ENCODE measurements at regions not wholly inside any gene's neighbourhood (a gene's known extent, or its start where the extent isn't known, plus 50 kb on each side); places are given as distances from the start of the nearest gene placed in this dataset.
"Not testable (repeated sequence)": the region's sequence is repeated elsewhere in the genome, so short reads cannot be mapped to it uniquely, and the experiment has no call there.

DNA sequence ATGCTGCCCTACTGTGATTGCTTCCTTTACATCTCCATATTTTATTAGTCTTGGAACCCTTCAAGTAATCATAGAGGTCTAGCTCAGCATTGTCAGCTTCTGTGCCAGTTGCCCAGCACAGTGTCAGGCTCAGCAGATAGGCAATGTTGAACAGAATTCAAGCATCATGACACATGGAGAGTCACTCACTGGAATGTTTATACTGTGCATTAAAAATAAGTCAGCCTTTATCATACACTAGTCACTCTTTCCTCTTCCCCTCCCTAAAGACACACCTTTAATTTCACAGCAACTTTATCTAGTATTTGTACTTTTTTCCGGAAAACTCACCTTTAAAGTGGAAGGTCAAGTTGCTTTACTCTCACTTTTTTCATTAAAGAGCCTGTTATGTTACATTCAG lies 253.8 kb upstream of the CDH11 start:
- no peaks in the 10 kb centered on the region for H3K27me3 ChIP-seq (ENCODE audit: control insufficient read depth, insufficient read depth, low read length)
- H3K27ac ChIP-seq (ENCODE audit: low read length), result no peak overlapping the region
- no peak for DNase-seq
- no peak overlapping the region for H3K4me3 ChIP-seq (ENCODE audit: low read length)
- no peaks in the 10 kb centered on the region for H3K9me3 ChIP-seq (replicated peaks; ENCODE audit: control insufficient read depth, low read depth, low read length)
- no CpG with 5 or more reads among the region's 1 CpG for WGBS (ENCODE audit: insufficient coverage)
- H3K4me1 ChIP-seq (ENCODE audit: control insufficient read depth, insufficient read depth, low read length), result no peaks in the 10 kb centered on the region
- H3K36me3 ChIP-seq (ENCODE audit: control insufficient read depth, insufficient read depth, low read length), result no peaks in the 10 kb centered on the region

DNA sequence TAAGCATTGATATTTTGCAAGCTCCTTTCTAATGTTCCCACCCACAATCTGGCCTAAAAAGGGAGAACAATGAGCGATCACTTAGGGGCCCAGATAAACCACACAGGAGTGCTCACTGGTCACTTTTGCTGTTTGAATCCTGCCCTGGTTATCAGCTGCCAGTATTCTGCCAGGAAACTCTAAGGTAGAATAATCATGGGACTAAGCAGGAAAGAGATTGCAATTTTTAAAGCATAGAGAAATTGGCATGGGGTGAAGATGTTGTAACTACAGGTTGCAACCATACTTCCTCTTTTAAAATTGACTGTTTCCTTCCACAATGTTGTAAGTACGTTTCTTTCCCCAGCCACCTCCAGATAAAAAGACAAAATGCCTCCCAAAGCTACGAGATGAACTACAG lies 251.2 kb upstream of the CDH11 start:
- H3K27ac ChIP-seq (ENCODE audit: low read length), result no peak overlapping the region
- H3K27me3 ChIP-seq (ENCODE audit: control insufficient read depth, insufficient read depth, low read length), result no peaks in the 10 kb centered on the region
- no peaks in the 10 kb centered on the region for H3K9me3 ChIP-seq (replicated peaks; ENCODE audit: control insufficient read depth, low read depth, low read length)
- H3K4me3 ChIP-seq (ENCODE audit: low read length), result no peak overlapping the region
- no peaks in the 10 kb centered on the region for H3K4me1 ChIP-seq (ENCODE audit: control insufficient read depth, insufficient read depth, low read length)
- no peak for DNase-seq
- no peaks in the 10 kb centered on the region for H3K36me3 ChIP-seq (ENCODE audit: control insufficient read depth, insufficient read depth, low read length)
- WGBS (ENCODE audit: insufficient coverage), result 30% methylated on average over 1 of the region's 3 CpGs

DNA sequence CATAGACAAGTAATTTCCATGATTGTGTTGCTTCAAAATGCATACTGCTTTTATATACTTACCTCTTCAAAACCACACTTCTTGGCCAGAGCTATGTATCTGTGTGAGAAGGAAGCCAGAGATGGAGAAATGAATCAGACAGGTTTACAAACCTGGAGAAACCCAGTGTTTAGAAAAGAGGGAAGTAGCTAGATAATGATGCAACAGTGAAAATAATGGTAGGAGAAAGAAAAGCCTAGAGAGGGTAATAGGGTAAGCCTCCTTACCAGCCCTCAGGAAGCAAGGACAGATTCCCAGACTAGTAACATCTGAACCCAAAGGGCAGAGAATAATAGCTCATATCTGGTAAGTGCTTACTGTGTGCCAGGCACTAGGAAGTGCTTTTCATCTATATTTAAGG lies 250.3 kb upstream of the CDH11 start:
- Histone ChIP-seq H3K4me3 (ENCODE audit: low read length) (no peak overlapping the region), H3K4me1 (ENCODE audit: control insufficient read depth, insufficient read depth, low read length) (no peaks in the 10 kb centered on the region), H3K9me3 (replicated peaks; ENCODE audit: control insufficient read depth, low read depth, low read length) (no peaks in the 10 kb centered on the region), H3K27me3 (ENCODE audit: control insufficient read depth, insufficient read depth, low read length) (no peaks in the 10 kb centered on the region), H3K36me3 (ENCODE audit: control insufficient read depth, insufficient read depth, low read length) (no peaks in the 10 kb centered on the region), H3K27ac (ENCODE audit: low read length) (no peak overlapping the region)
- no peak for DNase-seq

DNA sequence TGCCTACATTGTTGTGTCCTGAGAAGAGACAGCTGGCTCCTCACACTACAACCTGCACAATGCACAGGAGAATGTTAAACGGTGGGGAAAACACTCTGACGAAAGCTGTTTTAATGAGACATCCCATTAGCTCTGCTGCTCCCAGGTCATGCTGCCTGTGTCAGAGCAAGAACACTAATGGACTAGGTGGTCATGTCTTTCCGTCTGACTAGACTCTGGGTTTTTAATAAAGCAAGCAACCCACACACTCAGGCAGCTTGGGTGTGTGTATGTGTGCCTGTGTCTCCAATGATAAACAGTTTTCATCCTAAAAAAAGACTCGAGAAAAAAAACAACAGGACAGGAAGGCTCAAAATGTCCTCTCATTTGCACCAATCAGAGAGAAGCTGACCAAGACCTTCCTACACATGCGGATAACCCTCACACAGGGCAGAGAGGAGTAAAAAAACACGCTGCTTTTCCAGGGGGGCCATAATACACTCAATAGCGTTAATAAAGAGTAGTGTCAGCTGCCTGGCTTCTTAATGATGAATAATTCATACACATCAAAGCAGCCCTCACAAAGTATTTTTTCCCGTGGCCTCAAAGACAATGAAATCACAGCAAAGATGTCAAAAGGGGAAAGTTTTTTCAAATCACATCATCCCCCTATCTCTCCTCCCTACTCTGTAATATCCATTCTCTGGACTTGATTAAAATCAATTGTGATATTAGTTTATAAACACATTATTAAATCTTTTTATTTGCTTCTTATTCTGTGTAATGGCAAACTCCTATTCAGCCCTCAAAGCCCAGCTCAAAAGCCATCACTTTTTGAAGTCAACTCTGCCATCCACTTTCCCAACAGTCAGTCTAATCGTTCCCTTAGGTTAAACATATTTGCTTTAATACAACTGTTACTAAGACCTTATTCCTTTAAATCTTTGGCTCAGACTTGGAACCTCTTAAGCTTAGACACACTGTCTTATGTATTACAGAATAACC lies 244.2 kb upstream of the CDH11 start:
- 60% methylated on average over 1 of the region's 9 CpGs for WGBS (ENCODE audit: insufficient coverage)
- Histone ChIP-seq H3K27ac (ENCODE audit: low read length) (no peak overlapping the region), H3K9me3 (replicated peaks; ENCODE audit: control insufficient read depth, low read depth, low read length) (no peaks in the 10 kb centered on the region), H3K36me3 (ENCODE audit: control insufficient read depth, insufficient read depth, low read length) (no peaks in the 10 kb centered on the region), H3K4me3 (ENCODE audit: low read length) (no peak overlapping the region), H3K4me1 (ENCODE audit: control insufficient read depth, insufficient read depth, low read length) (no peaks in the 10 kb centered on the region), H3K27me3 (ENCODE audit: control insufficient read depth, insufficient read depth, low read length) (no peaks in the 10 kb centered on the region)
- no peak for DNase-seq

DNA sequence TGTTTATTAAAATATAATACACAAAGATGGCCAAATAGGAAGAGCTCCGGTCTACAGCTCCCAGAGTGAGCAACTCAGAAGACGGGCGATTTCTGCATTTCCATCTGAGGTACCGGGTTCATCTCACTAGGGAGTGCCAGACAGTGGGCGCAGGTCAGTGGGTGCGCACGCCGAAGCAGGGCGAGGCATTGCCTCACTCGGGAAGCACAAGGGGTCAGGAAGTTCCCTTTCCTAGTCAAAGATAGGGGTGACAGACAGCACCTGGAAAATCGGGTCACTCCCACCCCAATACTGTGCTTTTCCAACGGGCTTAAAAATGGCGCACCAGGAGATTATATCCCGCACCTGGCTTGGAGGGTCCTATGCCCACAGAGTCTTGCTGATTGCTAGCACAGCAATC lies 234.9 kb upstream of the CDH11 start:
- not testable (repeated sequence) for H3K27me3 ChIP-seq (ENCODE audit: control insufficient read depth, insufficient read depth, low read length); H3K4me3 ChIP-seq (ENCODE audit: low read length); H3K4me1 ChIP-seq (ENCODE audit: control insufficient read depth, insufficient read depth, low read length); H3K27ac ChIP-seq (ENCODE audit: low read length); DNase-seq; H3K9me3 ChIP-seq (replicated peaks; ENCODE audit: control insufficient read depth, low read depth, low read length); H3K36me3 ChIP-seq (ENCODE audit: control insufficient read depth, insufficient read depth, low read length)
- 96% methylated on average over 12 of the region's 14 CpGs for WGBS (ENCODE audit: insufficient coverage)

DNA sequence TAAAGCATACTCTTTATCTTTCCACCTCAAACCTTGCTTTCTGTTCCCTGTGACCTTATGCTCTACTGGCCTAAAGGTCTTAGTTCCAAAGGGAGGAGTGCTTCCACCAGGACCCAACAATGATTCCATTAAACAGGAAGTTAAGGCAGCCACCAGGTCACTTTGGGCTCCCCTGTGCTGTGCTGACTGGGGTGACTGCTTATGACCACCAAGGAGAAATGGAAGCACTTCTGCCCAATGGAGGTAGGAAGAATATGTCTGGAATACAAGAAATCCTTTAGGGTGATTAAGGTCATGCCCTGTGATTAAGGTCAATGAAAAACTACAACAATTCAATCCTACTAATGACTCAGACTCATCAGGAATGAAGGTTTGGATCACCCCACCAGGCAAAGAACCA lies 233.8 kb upstream of the CDH11 start:
- Histone ChIP-seq H3K27me3 (ENCODE audit: control insufficient read depth, insufficient read depth, low read length) (no peaks in the 10 kb centered on the region), H3K27ac (ENCODE audit: low read length) (no peak overlapping the region), H3K4me1 (ENCODE audit: control insufficient read depth, insufficient read depth, low read length) (no peaks in the 10 kb centered on the region), H3K4me3 (ENCODE audit: low read length) (no peak overlapping the region), H3K36me3 (ENCODE audit: control insufficient read depth, insufficient read depth, low read length) (no peaks in the 10 kb centered on the region), H3K9me3 (replicated peaks; ENCODE audit: control insufficient read depth, low read depth, low read length) (no peaks in the 10 kb centered on the region)
- no peak for DNase-seq

DNA sequence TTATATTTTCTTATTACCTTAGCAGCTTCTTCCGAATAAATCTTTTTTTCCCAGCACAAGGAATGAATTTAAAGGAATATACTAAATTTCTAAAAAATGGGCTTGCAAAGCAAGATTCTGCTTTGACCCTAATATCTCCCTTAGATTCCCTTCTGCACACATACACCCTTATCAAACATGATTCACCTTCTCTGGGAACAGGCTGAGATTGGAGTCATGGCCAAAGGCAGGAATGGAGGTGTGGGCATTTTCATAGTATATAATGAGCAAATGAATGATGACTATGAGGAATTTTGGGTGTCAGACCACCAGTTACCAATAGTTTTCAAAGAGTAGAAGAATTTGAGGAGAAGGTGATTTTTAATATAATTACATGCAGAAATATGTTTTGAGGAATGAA lies 231.3 kb upstream of the CDH11 start:
- no peak for DNase-seq
- H3K4me1 ChIP-seq (ENCODE audit: control insufficient read depth, insufficient read depth, low read length), result no peaks in the 10 kb centered on the region
- H3K27ac ChIP-seq (ENCODE audit: low read length), result no peak overlapping the region
- no peaks in the 10 kb centered on the region for H3K36me3 ChIP-seq (ENCODE audit: control insufficient read depth, insufficient read depth, low read length)
- no CpG with 5 or more reads among the region's 1 CpG for WGBS (ENCODE audit: insufficient coverage)
- no peaks in the 10 kb centered on the region for H3K9me3 ChIP-seq (replicated peaks; ENCODE audit: control insufficient read depth, low read depth, low read length)
- no peaks in the 10 kb centered on the region for H3K27me3 ChIP-seq (ENCODE audit: control insufficient read depth, insufficient read depth, low read length)
- no peak overlapping the region for H3K4me3 ChIP-seq (ENCODE audit: low read length)

DNA sequence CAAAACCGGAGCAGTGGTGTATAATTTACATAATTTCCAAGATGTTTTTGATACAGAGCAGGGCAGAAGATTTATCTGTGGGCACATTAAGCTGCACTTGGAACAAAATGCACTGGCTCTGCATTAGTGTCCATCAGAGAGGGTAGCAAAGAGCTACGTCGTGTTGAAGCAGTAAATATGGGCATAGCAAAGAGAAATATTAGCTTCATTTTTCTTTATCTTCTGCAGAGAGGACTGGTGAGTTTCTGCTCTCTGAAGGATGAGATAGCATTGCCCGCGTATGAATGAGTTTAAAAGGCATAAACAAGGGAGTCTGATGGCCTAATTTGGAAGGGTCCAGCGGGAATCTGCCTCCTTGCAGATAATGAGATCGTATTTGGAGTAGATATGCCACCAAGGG lies 227.8 kb upstream of the CDH11 start:
- Histone ChIP-seq H3K4me3 (ENCODE audit: low read length) (no peak overlapping the region), H3K27ac (ENCODE audit: low read length) (no peak overlapping the region), H3K27me3 (ENCODE audit: control insufficient read depth, insufficient read depth, low read length) (no peaks in the 10 kb centered on the region), H3K4me1 (ENCODE audit: control insufficient read depth, insufficient read depth, low read length) (no peaks in the 10 kb centered on the region), H3K36me3 (ENCODE audit: control insufficient read depth, insufficient read depth, low read length) (no peaks in the 10 kb centered on the region), H3K9me3 (replicated peaks; ENCODE audit: control insufficient read depth, low read depth, low read length) (no peaks in the 10 kb centered on the region)
- 40% methylated on average over 2 of the region's 7 CpGs for WGBS (ENCODE audit: insufficient coverage)
- no peak for DNase-seq

DNA sequence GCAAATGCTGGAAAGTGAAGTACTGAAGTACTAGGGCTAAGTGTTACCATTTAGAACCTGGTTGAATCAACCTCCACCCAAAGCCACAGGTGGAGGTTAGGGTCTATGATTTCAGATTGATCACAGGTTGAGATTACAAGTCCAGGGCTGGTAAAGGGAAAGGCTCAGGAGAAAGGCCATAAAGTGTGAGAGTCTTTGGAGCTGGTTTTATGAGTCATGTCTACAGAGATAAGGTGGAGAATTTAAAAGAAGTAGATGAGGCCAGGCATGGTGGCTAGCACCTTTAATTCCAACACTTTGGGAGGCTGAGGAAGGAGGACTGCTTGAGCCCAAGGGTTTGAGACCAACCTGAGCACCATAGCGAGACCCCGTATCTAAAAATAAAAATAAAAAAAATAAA lies 221.7 kb upstream of the CDH11 start:
- H3K27me3 ChIP-seq (ENCODE audit: control insufficient read depth, insufficient read depth, low read length), result no peaks in the 10 kb centered on the region
- no peak overlapping the region for H3K27ac ChIP-seq (ENCODE audit: low read length)
- H3K4me1 ChIP-seq (ENCODE audit: control insufficient read depth, insufficient read depth, low read length), result no peaks in the 10 kb centered on the region
- H3K36me3 ChIP-seq (ENCODE audit: control insufficient read depth, insufficient read depth, low read length), result no peaks in the 10 kb centered on the region
- H3K4me3 ChIP-seq (ENCODE audit: low read length), result no peak overlapping the region
- no peaks in the 10 kb centered on the region for H3K9me3 ChIP-seq (replicated peaks; ENCODE audit: control insufficient read depth, low read depth, low read length)
- WGBS (ENCODE audit: insufficient coverage), result no CpG with 5 or more reads among the region's 2 CpGs
- DNase-seq, result no peak

DNA sequence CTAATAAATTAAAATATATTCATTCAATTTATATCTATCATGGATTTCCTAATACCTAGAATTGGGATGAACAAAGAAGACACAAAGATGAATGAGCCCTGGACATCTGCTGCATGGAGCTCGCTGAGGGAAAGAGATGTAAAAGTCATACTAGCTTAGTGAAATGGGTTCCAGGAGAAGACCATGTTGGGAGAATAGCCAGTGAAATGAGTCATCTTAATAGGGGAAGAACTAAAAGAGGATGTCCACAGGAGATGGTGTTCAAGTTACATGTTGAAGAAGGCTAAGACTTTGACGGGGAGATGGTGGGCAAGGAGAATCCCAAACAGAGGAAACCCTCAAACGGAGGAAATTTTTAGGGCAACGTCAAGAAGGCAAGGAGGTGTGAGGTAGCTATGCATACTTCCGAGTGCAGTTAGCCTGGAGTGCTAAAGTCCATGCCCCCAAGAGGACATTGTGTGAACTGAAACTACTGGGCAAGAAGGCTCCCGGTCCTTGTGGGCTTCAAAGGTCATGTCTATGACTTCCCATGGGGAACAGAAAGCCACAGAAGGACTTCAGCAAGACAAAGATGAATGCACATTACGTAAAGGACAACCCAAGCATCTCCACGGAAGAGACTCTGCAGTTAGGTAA lies 220.5 kb upstream of the CDH11 start:
- Histone ChIP-seq H3K4me3 (ENCODE audit: low read length) (no peak overlapping the region), H3K36me3 (ENCODE audit: control insufficient read depth, insufficient read depth, low read length) (no peaks in the 10 kb centered on the region), H3K4me1 (ENCODE audit: control insufficient read depth, insufficient read depth, low read length) (no peaks in the 10 kb centered on the region), H3K9me3 (replicated peaks; ENCODE audit: control insufficient read depth, low read depth, low read length) (no peaks in the 10 kb centered on the region), H3K27ac (ENCODE audit: low read length) (no peak overlapping the region), H3K27me3 (ENCODE audit: control insufficient read depth, insufficient read depth, low read length) (no peaks in the 10 kb centered on the region)
- no peak for DNase-seq
- 92% methylated on average over 6 of the region's 8 CpGs for WGBS (ENCODE audit: insufficient coverage)

All from muscle of leg (tissue), 3 donors.